ENCODE measurements at regions not wholly inside any gene's neighbourhood (a gene's known extent, or its start where the extent isn't known, plus 50 kb on each side); places are given as distances from the start of the nearest gene placed in this dataset.

DNA sequence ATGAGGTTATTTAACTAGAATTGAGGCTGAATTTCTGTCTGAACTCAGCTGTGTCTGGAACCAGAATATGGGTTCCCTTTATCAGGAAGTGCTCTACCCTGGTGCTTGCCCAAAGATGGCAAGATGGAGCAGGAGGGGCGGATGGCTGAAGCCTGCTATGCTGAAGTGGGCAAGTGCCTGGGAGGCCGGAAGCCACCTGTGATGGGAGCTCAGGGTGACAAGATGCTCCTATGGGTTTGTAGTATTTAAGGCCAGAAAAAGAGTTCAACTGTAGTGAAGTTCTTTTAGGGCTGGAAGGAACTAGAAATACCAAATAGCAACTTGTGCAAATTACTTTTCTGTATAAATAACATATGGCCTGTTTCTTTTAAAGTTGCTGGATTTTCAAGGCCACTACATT lies 808.9 kb upstream of the RAB6C start:
- DNase-seq (ENCODE audit: low read depth, low spot score) (no peak), FAIRE-seq (no peak)
- ChIA-PET CTCF (no interaction called here), POLR2A (no interaction called here)
- H3K4me1 ChIP-seq (ENCODE audit: control insufficient read depth, extremely low read depth, insufficient read depth, low read length): no peaks in the 10 kb centered on the region
- peaks cover 2% of the 10 kb centered on the region for H3K9me3 ChIP-seq (replicated peaks; ENCODE audit: control insufficient read depth, insufficient read depth, low read length)
- dilution Hi-C loops (cut with MboI; ENCODE audit: extremely low pct_ligation_motif_present, low sequenced_read_pairs) (no loop called here), intact Hi-C loops (cut with micrococcal nuclease) (no loop called here)
- H3K36me3 ChIP-seq (ENCODE audit: control insufficient read depth in 2 of 2, extremely low read depth in 1 of 2, insufficient read depth in 2 of 2, low read length in 2 of 2): no peaks in the 10 kb centered on the region
- TF ChIP-seq, protein P1, sequence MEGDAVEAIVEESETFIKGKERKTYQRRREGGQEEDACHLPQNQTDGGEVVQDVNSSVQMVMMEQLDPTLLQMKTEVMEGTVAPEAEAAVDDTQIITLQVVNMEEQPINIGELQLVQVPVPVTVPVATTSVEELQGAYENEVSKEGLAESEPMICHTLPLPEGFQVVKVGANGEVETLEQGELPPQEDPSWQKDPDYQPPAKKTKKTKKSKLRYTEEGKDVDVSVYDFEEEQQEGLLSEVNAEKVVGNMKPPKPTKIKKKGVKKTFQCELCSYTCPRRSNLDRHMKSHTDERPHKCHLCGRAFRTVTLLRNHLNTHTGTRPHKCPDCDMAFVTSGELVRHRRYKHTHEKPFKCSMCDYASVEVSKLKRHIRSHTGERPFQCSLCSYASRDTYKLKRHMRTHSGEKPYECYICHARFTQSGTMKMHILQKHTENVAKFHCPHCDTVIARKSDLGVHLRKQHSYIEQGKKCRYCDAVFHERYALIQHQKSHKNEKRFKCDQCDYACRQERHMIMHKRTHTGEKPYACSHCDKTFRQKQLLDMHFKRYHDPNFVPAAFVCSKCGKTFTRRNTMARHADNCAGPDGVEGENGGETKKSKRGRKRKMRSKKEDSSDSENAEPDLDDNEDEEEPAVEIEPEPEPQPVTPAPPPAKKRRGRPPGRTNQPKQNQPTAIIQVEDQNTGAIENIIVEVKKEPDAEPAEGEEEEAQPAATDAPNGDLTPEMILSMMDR (IDR thresholded peaks at IDR 0.05; ENCODE audit: extremely low read depth in 1 of 2, insufficient read depth in 1 of 2, low read depth in 1 of 2, low read length in 2 of 2): no peak
- TF ChIP-seq EZH2 (IDR thresholded peaks at IDR 0.05; ENCODE audit: borderline replicate concordance, low read depth, low read length, severe bottlenecking) (no peak), FOS (IDR thresholded peaks at IDR 0.05; ENCODE audit: borderline replicate concordance, insufficient read depth, low read length) (no peak), POLR2A (IDR thresholded peaks at IDR 0.05; ENCODE audit: low read depth, low read length) (no peak), MYC (IDR thresholded peaks at IDR 0.05; ENCODE audit: low read depth, low read length) (no peak), POLR2AphosphoS5 (IDR thresholded peaks at IDR 0.05; ENCODE audit: insufficient read depth, low read depth, low read length) (no peak), GATA2 (IDR thresholded peaks at IDR 0.05; ENCODE audit: insufficient read depth, insufficient read length, low read depth, low read length) (no peak), JUN (IDR thresholded peaks at IDR 0.05; ENCODE audit: borderline replicate concordance, insufficient read depth, insufficient read length, low read depth) (no peak)
- TF ChIP-seq, protein P2, sequence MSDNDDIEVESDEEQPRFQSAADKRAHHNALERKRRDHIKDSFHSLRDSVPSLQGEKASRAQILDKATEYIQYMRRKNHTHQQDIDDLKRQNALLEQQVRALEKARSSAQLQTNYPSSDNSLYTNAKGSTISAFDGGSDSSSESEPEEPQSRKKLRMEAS (IDR thresholded peaks at IDR 0.05; ENCODE audit: insufficient read depth, insufficient read length): no peak
- no peak overlapping the region for H3K4me3 ChIP-seq (replicated peaks in 1 of 3; ENCODE audit: insufficient read depth in 1 of 3, low read depth in 1 of 3, low read length in 3 of 3)
- no peak overlapping the region for H3K4me2 ChIP-seq (ENCODE audit: insufficient read depth, low read length)
- no peak overlapping the region for H2AFZ ChIP-seq (ENCODE audit: low read depth, low read length)
- H3K27ac ChIP-seq (ENCODE audit: insufficient read depth, low read depth, low read length): no peak overlapping the region
- H3K79me2 ChIP-seq (ENCODE audit: control insufficient read depth, insufficient read depth, low read length): no peaks in the 10 kb centered on the region
- H4K20me1 ChIP-seq (replicated peaks; ENCODE audit: control insufficient read depth, extremely low read depth, insufficient read depth, low read length): no peaks in the 10 kb centered on the region
- no TSS peak for BruUV-seq (replicated peaks)
- H3K9ac ChIP-seq (replicated peaks; ENCODE audit: extremely low read depth, insufficient read depth, low read length): no peak overlapping the region
- no peaks in the 10 kb centered on the region for H3K9me1 ChIP-seq (replicated peaks; ENCODE audit: control insufficient read depth, extremely low read depth, insufficient read depth, low read length)
- no peaks in the 10 kb centered on the region for H3K27me3 ChIP-seq (ENCODE audit: control insufficient read depth in 2 of 2, insufficient read depth in 2 of 2, low read length in 2 of 2)
